ENCODE measurements at regions not wholly inside any gene's neighbourhood (a gene's known extent, or its start where the extent isn't known, plus 50 kb on each side); places are given as distances from the start of the nearest gene placed in this dataset.

DNA sequence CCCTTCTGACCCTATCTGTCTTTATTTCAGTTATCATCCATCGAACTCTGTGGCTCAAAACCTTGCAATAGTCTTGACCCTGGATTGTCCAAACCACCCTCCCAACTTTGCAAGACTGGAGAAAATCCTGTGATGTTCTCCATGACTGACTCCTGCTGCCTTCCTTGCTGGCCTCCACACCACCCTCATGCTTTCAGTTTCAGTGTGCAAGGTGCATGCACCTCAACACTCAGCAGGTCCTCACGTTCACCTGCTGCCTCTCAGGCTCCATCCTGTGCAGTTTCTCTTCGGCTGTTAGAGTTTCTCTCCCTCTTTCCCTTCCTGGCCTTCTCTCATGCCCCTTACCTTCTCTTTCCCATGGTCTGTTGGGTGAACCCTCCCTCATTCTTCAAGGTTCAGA, 59.4 kb upstream of the ASIC2 start:
- DNase-seq = no peak

DNA sequence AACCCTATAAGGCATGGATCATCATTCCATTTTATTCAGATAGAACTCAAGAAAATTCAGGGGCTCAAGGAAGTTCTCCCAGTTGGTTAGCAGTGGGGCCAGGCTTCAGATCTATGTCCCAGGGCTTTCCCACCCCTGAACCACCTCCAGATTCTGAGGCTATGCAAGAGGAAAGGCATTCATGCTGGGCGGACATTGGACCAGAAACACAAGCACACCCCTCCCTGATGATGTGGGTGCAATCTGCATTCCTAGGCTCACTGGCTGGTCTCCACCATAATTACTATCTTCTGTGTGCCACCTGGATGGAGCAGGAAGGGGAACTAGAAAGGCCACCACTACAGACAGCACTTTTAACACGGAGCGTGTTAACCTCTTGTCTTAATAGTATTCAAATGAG, 63.2 kb upstream of the ASIC2 start:
- no peak for DNase-seq

DNA sequence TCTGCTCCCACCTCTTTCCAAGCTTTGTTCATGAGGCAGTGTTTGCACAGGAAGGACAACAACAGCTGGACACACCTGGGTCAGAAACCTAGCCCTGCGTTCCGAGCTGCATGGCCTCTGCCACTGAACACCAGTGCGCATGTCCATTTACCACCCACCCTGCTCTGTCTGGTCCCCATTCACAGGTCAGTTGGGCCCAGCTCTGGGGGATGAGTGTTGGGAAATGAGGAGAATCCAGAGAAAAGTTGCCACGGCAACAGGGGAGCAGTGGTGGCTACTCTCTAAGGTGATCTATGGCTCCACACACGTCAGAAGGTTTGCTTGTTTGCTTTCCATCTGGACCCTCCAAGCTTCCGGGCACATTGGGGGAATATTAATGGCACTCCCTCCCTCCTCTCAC, 70.4 kb upstream of the ASIC2 start:
- no peak for DNase-seq

DNA sequence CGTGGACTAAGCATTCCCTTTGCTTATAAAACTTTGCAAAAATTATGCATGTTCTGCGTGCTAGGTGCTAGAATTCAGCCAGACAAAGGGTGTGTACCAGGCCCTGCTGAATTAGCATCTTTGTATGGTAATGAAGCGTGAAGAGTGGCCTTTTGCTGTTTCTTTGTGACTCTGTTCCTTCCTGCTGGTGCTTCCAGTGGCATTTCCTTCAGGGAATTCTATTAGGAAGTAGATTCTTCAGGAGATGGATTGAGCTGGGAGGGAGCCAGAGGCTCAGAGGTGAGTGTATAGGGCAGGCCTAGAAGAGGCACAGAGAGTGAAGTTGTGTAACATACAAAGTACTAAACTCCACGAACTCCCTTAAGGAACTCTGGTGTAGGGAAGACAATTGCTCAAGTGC, 73.9 kb upstream of the ASIC2 start:
- no peak for DNase-seq

DNA sequence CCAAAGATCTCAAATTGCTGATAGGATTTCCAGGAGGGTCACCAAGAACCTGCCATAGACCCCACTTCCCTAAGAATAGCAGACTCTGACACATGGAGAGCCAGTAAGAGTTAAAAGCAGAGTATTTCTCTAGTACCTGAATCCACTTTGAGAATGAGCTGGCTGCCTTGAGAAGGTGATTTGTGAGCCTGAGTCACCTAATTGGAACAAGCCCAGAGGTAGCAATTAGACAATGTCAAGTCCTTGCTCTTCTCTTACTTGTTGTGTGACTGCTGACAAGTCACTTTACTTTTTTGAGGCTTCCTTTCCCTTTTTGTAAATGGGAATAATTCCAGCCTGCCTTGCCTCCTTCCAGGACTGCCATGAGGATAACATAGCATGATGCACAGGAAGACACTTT, 76.1 kb upstream of the ASIC2 start:
- no peak for DNase-seq

DNA sequence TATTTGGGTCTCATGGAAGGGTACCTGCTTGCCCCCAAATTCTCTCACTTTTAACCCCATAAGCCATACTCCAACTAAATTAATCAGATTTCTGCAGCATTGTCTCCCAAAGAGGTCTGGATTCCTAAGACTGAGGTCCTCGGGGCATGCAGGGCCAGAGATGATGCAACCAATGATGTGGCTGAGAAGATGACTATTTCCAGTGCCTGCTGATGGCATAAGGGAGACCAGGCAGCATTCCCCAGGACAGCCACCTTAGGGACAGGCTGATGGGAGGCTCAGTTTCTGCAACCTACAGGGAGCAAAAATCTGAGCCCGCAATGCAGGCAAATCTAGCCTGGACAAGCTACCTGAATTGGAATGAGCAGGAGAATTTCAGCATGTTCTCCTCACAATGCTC, 76.8 kb upstream of the ASIC2 start:
- DNase-seq = no peak

DNA sequence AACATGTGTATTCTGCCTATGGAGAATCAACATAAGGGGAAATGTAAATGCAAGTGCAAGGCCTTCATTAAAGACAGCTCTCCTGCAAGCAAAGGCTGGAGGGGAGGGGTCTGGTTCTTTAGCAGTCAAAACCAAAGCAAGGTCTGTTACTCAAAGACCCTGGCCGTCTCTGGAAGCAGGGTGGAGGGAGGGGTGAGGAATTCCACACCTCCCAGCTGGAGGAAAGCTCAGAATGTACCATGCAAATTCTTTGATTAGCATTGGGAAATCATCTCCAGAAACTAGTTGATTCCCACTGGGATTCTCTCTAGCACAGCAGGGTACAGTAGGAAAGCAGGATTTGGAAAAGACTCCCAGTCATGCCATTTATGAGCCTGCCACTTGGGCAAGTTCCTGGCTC, 77.3 kb upstream of the ASIC2 start:
- no peak for DNase-seq

DNA sequence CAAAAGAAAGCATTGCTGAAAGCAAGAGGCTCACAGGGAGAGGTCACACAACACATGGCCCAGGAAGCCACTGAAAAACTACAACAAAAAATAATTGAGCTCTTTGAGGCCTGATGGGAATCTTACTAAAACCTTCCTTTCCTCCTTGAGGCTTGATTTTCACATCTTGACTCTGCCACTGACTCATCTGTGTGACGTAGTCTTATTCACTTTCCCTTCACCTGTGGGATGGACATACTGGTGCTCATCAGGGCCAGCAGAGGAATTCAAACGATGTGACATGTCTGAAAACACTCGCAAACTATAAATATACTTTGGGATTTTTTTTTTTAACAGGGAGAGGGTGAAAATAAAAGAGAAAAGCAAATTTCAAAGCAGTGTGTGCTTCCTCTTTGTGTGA, 78.3 kb upstream of the ASIC2 start:
- no peak for DNase-seq

DNA sequence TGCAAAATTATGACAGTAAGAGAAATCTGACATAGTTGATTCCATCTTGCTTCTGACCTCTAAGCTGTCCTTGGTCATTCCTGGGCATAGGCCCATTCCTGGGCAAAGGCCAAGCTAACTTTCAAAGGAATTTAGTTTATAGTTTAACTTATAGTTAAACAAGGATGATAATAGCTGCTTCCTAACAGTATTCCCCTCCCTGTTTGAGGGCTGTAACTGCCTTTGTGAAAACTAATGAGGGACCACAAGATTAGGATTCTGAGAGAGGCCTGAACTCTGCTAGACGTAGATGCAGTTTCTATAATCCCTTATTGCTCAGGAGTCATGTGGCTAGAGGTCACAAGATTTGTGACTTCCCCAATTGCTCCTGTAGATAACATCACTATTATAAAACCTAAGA, 80.2 kb upstream of the ASIC2 start:
- DNase-seq = no peak

DNA sequence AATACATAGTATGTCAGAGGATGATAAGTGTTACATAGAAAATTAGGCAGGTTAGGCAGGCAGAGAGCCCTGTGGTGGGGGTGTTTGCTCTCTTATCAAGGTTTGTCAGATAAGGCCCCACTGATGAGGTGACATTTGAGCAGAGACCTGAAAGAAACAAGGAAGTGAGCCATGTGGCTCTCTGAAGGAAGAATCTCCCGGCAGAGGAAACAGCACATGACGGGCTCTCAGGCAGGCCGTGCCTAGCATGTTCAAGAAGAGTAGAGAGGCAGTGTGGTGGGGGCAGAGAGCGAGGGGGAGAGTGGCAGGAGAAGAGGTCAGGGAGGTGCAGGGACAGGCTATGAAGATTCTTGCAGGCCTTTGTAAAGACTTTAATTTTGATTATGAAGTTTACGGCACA, 82.0 kb upstream of the ASIC2 start:
- no peak for DNase-seq

DNA sequence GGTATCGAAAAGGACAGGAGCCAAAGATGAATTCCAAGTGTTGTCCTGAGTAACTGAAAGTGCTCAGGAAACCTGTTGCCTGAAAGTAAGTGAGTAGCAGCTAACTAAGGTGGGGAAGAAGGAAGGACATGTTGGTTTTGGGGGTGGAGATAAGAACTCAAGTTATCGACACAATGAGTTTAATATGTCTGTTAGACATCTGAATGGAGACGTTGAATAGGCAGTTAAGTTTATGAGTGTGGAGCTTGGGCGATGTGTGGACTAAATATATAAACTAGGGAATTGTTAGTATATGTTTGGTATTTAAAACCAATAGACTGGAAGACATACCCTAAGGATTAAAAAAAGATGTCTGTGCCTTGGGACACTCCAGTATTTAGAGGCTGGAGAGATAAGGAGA, 82.7 kb upstream of the ASIC2 start:
- no peak for DNase-seq

DNA sequence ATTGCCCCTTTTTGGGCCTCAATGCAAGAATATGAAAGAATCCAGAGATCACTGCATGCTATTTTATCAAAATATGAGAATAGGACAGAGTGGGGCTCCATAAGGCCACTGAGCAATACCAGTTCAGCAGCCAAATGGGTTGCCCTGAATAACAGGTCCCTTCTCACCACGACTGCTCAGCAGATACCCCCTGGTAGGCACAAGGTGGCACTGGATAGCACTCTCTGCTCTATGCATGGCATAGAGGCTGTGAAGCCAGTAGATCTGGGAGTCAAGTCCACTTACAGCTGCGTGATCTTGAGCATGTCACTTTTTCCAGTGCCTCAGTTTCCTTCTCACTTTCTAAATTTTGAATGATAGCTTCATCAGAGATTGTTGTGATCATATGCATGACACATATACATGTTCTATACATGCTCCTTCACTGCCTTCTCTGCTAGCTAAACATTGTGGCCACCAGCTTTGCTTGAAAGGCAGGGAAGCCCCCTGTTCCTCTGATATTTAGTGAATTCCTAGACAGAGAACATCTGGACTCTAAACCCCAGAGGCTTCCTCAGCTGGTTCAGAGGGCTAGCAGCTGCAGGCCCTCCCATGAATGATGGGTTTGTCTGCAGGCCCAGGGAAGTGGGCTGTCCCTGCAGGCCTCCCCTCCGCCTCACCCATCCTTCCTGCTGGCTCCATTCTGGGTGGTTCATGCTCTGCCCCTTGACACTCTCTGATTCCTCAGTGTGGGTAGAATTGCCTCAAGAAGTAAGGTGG, 84.9 kb upstream of the ASIC2 start:
- no peak for DNase-seq

DNA sequence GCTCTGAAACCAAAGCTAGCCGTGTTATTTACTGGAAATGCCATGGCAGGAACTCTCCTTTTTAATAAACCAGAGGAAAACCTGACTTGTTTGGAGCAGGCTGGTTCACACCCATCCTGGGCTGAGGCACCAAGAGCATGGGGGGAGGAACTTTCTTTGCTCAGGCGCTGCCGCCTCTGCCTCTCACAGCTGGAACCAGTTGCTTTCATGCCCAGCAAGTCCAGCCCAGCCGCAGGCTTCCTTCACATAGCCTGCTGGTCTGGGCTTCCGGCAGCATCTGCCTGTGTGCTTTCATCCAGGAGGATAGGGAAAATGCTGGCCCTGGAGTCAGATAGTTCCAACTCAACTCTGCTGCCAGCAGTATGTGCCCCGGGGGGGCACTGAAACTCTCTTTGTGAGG, 88.1 kb upstream of the ASIC2 start:
- peak in 1 of 2 experiments; percentile 31 for DNase-seq

DNA sequence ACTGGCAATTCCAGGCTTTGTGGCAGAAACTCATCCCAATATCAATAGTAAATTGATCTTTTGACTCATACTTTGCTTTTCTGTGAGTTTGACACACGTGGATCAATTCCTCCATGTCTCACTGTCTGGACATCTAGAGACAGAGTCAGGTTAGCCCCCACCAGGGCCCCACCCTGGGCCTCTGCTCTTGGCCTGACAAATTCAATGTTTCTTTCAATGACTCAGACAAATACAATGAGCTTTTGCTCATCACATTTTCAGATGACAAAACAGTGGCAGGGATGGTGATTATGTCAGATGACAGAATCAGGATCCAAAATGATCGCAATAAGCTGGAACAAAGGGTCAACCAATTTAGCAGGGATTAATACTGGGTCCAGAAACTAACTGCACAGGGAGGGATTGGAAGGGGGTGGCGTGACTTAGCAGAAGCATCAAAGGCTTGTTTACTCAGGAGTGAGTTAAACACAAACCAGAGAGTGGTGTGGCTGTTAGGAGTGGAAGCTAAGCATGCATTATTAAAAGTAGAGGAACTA, 90.5 kb upstream of the ASIC2 start:
- no peak for DNase-seq

DNA sequence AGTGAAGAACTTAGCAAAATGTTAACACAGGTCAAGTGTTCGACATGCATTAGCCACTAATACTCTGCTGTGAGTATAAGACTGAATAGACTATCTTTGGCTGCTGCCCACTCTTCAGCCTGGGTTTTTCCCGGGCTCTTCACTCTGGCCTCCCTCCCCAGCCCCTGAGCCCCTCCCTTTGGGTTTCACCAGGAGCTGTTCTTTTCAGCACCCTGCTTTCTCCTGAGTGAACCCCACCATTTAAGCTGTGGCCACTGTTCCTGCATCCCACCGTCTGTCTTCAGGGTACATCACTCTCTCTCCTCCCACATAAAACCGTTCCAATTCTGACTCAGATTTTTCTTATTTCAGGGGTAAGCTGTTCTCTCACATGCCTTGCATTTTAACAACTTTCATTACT, 92.0 kb upstream of the ASIC2 start:
- no peak for DNase-seq

DNA sequence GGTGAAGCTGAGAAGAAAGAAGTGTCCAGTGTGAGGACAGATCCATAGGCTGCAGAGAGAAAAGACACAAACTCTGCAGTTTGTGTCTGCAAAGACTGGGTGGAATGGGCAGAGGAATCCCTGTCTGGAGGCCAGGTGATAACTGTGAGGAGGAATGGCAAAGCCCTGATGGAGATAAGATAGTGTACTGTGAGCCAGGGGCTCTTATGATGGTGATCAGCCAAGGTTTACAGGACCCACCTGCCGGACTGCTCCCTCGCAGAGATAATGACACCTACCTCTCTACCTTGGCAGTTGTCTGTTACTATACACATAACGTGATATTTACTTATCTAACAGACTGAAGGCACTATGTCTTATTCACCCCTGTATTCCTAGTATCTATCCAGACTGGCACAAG, 92.6 kb upstream of the ASIC2 start:
- DNase-seq = no peak

DNA sequence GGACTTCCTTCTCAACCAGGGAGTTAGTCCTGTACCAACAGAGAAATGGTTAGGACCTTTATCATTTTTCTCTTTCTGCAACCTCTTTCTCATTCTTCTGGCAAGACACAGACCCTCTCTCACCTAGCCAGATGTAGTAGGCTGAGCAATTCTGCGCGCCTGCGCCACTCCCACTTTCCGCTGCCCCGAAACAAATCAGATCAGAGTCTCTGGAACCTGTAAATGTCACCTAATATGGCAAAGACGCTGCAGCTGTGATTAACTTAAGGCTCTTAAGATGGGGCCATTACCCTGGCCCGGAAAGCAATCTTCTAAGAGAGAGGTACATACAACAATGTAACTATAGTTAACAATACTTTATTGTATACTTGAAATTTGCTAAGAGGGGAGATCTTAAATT, 94.3 kb upstream of the ASIC2 start:
- no peak for DNase-seq

DNA sequence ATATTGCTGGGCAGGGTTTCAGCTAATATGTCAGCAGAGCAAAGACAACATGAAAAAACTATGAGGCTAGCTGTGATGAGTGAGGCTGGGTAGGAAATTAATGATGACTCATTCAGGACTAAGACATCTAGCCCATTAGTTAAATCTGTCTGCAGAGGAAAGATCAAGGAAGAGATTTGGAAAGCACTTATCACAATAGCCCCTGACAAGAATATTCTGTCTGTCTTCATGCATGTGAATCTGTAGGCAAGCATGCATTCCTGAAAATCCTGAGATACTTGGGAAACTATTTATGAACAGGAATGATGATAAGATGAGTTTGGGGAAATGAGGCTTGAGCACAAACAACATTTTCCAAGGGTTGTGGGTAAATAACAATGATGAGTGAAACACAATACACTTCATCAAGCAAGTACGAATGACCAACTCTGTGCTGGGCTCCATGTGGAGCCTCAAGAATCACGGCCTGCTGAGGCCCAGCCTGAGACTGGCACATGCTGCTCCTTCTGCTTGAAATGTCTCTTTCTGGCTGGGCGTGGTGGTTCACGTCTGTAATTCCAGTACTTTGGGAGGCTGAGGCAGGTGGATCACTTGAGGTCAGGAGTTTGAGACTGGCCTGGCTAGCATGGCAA, 96.5 kb upstream of the ASIC2 start:
- DNase-seq = no peak

DNA sequence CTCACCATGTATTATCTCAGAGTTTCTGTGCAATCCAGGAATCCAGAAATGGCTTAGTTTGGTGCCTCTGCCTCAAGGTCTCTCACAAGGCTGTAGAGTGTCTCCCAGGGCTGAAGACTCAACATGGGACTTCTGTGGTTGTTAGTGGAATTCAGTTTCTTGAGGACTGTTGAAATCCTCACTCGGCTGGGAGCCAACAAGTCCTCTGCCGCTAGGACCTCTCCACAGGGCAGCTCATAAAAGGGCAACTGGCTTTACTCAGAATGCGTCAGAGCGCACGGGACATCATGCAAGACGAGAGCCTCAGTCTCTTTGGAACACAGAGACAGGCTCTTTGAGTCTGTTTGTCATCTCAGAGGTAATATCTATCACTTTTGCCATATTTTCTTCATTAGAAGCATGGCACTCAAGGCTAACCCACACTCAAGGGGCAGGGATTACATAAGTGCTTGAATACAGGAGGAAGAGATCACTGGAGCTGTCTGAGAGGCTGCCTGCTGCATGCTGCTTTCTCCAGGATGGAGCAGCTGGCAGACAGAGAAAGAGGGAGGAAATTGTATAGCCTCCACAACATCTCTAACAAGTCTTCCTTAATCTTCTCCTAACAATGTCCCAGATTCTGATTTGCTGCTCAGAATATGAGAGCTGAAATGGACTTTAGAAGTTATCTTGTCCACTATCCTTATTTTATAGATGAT, 97.5 kb upstream of the ASIC2 start:
- DNase-seq = no peak

DNA sequence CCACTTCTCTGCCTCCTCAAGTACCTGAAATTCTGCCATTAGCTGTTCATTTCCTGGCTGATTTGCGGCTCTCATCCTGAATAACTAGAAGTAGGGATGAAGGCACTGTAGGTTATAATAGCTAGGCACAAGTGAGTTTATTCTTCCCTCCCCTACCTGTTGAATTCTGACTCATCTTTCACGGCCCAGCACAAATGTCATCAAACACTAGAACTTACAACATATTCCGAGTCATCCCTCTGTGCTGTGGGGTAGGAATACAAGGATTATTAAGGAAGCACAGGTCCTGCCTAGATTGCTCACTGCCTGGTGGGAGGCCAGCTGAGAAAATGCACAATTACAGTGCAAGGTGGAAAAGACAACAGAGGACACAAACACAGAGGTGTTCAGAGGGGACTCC, 103.7 kb upstream of the ASIC2 start:
- no peak for DNase-seq

DNA sequence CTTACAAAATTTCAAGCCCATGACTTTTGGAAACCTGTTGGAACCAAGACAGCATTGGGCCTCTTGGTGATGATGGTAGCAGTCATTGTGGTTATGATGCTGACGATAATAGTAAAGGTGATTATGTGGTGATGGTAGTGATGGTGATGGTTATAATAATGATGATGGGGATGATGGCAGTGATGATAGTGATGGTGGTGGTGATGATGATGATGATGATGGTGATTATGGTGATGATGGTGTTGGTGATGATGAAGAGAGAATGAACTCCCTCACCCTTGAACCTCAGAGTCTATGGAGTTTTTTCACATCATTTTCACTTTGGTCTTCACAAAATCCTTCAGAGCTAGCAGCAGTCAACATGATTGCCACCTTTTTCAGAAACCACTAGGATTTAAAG, 105.3 kb upstream of the ASIC2 start:
- no peak for DNase-seq

DNA sequence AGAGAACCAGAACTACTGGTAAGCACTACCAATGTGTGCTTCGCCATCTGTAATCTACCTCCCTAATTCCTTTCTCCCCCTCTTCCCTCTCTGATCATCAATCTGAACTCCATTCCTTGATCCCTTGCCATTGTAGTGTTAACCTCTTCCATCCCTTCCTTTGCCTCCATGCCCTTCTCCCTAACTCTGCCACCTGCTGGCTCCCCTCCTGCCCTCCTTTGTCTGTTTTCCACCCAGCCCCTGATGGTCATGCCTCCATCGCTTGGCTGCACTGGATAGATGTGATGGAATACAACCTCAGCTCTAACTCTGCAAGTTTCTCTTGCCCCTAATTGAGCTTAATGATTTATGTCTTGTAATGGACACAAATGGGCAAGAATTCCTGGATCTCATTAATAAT, 108.2 kb upstream of the ASIC2 start:
- no peak for DNase-seq

DNA sequence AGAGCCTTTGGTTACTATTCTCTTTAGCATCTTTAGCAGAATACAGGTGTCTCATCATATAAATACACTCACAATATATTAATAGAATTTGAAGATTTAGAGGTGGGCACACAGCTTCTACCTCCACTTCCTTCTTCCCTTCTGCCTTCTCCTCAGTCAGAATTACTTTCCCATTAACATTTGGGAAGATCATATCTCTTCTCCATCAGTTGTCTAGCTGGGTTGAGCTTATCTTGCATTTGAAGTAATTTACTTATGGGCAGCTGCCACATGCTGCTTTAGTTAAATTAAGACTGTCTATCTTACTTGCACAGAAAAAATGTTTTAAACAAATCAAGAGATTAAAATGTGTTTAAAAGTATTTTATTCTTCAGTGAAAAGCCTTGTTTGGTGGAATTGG, 110.1 kb upstream of the ASIC2 start:
- no peak for DNase-seq
